ENCODE measurements at regions not wholly inside any gene's neighbourhood (a gene's known extent, or its start where the extent isn't known, plus 50 kb on each side); places are given as distances from the start of the nearest gene placed in this dataset.

- Histone ChIP-seq H3K27me3 (ENCODE audit: control insufficient read depth in 3 of 3, insufficient read depth in 3 of 3, low read length in 3 of 3) (no peaks in the 10 kb centered on the region), H3K27ac (ENCODE audit: low read depth in 1 of 3, low read length in 2 of 3) (no peak overlapping the region), H3K36me3 (ENCODE audit: control insufficient read depth in 3 of 3, insufficient read depth in 2 of 3, low read depth in 1 of 3, low read length in 3 of 3) (no peaks in the 10 kb centered on the region), H3K4me3 (ENCODE audit: low read depth in 1 of 3, low read length in 3 of 3) (no peak overlapping the region), H3K9me3 (ENCODE audit: control insufficient read depth in 2 of 2, insufficient read depth in 1 of 2, low read depth in 1 of 2, low read length in 1 of 2) (no peaks in the 10 kb centered on the region), H3K4me1 (ENCODE audit: control insufficient read depth in 3 of 3, insufficient read depth in 2 of 3, low read depth in 1 of 3, low read length in 2 of 3) (peaks cover 0 to 48% (median 0%) of the 10 kb centered on the region in 3 donors)
- WGBS, 3 donors = 88 to 94% (median 91%) methylated on average over 5 of the region's 5 CpGs
- FAIRE-seq (no peak), DNase-seq (no peak)
These were observed 82.2 kb upstream of the LIFR start for GRCh38 chr5:38638656-38639055.

GRCh38 chr5:38639377-38640358 is 83.2 kb upstream of the LIFR start:
- WGBS, 3 donors = 8 to 32% (median 17%) methylated on average over 6 of the region's 6 CpGs
- Histone ChIP-seq H3K27ac (ENCODE audit: low read depth in 1 of 3, low read length in 2 of 3) (peak overlapping the region in 1 of 3 donors; percentile 42), H3K27me3 (ENCODE audit: control insufficient read depth in 3 of 3, insufficient read depth in 3 of 3, low read length in 3 of 3) (no peaks in the 10 kb centered on the region), H3K4me1 (ENCODE audit: control insufficient read depth in 3 of 3, insufficient read depth in 2 of 3, low read depth in 1 of 3, low read length in 2 of 3) (peaks cover 0 to 47% (median 0%) of the 10 kb centered on the region in 3 donors), H3K4me3 (ENCODE audit: low read depth in 1 of 3, low read length in 3 of 3) (no peak overlapping the region), H3K36me3 (ENCODE audit: control insufficient read depth in 3 of 3, insufficient read depth in 2 of 3, low read depth in 1 of 3, low read length in 3 of 3) (no peaks in the 10 kb centered on the region), H3K9me3 (ENCODE audit: control insufficient read depth in 2 of 2, insufficient read depth in 1 of 2, low read depth in 1 of 2, low read length in 1 of 2) (peaks cover 0 to 6% of the 10 kb centered on the region in 2 donors)
- DNase-seq = peak in 1 of 2 donors; percentile 66
- FAIRE-seq = no peak

GRCh38 chr5:38641003-38641402 is 84.6 kb upstream of the LIFR start:
- FAIRE-seq (no peak), DNase-seq (no peak)
- no peak overlapping the region for H3K4me3 ChIP-seq (ENCODE audit: low read depth in 1 of 3, low read length in 3 of 3)
- peaks cover 0 to 47% (median 0%) of the 10 kb centered on the region in 3 donors for H3K4me1 ChIP-seq (ENCODE audit: control insufficient read depth in 3 of 3, insufficient read depth in 2 of 3, low read depth in 1 of 3, low read length in 2 of 3)
- H3K27me3 ChIP-seq (ENCODE audit: control insufficient read depth in 3 of 3, insufficient read depth in 3 of 3, low read length in 3 of 3) = no peaks in the 10 kb centered on the region
- no peak overlapping the region for H3K27ac ChIP-seq (ENCODE audit: low read depth in 1 of 3, low read length in 2 of 3)
- 78 to 89% (median 80%) methylated on average over 3 of the region's 3 CpGs for WGBS, 3 donors
- no peaks in the 10 kb centered on the region for H3K36me3 ChIP-seq (ENCODE audit: control insufficient read depth in 3 of 3, insufficient read depth in 2 of 3, low read depth in 1 of 3, low read length in 3 of 3)
- H3K9me3 ChIP-seq (ENCODE audit: control insufficient read depth in 2 of 2, insufficient read depth in 1 of 2, low read depth in 1 of 2, low read length in 1 of 2) = peaks cover 0 to 6% of the 10 kb centered on the region in 2 donors

- Histone ChIP-seq H3K27me3 (ENCODE audit: control insufficient read depth in 3 of 3, insufficient read depth in 3 of 3, low read length in 3 of 3) (no peaks in the 10 kb centered on the region), H3K4me3 (ENCODE audit: low read depth in 1 of 3, low read length in 3 of 3) (no peak overlapping the region), H3K27ac (ENCODE audit: low read depth in 1 of 3, low read length in 2 of 3) (no peak overlapping the region), H3K4me1 (ENCODE audit: control insufficient read depth in 3 of 3, insufficient read depth in 2 of 3, low read depth in 1 of 3, low read length in 2 of 3) (peaks cover 0 to 40% (median 0%) of the 10 kb centered on the region in 3 donors), H3K9me3 (ENCODE audit: control insufficient read depth in 2 of 2, insufficient read depth in 1 of 2, low read depth in 1 of 2, low read length in 1 of 2) (peaks cover 0 to 6% of the 10 kb centered on the region in 2 donors), H3K36me3 (ENCODE audit: control insufficient read depth in 3 of 3, insufficient read depth in 2 of 3, low read depth in 1 of 3, low read length in 3 of 3) (no peaks in the 10 kb centered on the region)
- FAIRE-seq (no peak), DNase-seq (no peak)
- 71 to 77% (median 74%) methylated on average over 7 of the region's 7 CpGs for WGBS, 3 donors
These were observed 85.9 kb upstream of the LIFR start for GRCh38 chr5:38642189-38642911.

- Histone ChIP-seq H3K4me3 (ENCODE audit: low read depth in 1 of 3, low read length in 3 of 3) (no peak overlapping the region), H3K4me1 (ENCODE audit: control insufficient read depth in 3 of 3, insufficient read depth in 2 of 3, low read depth in 1 of 3, low read length in 2 of 3) (peaks cover 0 to 43% (median 0%) of the 10 kb centered on the region in 3 donors), H3K27me3 (ENCODE audit: control insufficient read depth in 3 of 3, insufficient read depth in 3 of 3, low read length in 3 of 3) (no peaks in the 10 kb centered on the region), H3K27ac (ENCODE audit: low read depth in 1 of 3, low read length in 2 of 3) (no peak overlapping the region), H3K36me3 (ENCODE audit: control insufficient read depth in 3 of 3, insufficient read depth in 2 of 3, low read depth in 1 of 3, low read length in 3 of 3) (no peaks in the 10 kb centered on the region), H3K9me3 (ENCODE audit: control insufficient read depth in 2 of 2, insufficient read depth in 1 of 2, low read depth in 1 of 2, low read length in 1 of 2) (peaks cover 0 to 6% of the 10 kb centered on the region in 2 donors)
- FAIRE-seq (no peak), DNase-seq (peak in 1 of 2 donors; percentile 60)
- WGBS, 3 donors = 68 to 82% (median 79%) methylated on average over 4 of the region's 4 CpGs
These were observed 87.2 kb upstream of the LIFR start for GRCh38 chr5:38643616-38644015.

GRCh38 chr5:38645508-38645907 is 89.1 kb upstream of the LIFR start:
- H3K4me1 ChIP-seq (ENCODE audit: control insufficient read depth in 3 of 3, insufficient read depth in 2 of 3, low read depth in 1 of 3, low read length in 2 of 3) = peaks cover 0 to 27% (median under 1%) of the 10 kb centered on the region in 3 donors
- H3K36me3 ChIP-seq (ENCODE audit: control insufficient read depth in 3 of 3, insufficient read depth in 2 of 3, low read depth in 1 of 3, low read length in 3 of 3) = no peaks in the 10 kb centered on the region
- H3K27ac ChIP-seq (ENCODE audit: low read depth in 1 of 3, low read length in 2 of 3) = no peak overlapping the region
- no peak overlapping the region for H3K4me3 ChIP-seq (ENCODE audit: low read depth in 1 of 3, low read length in 3 of 3)
- no peaks in the 10 kb centered on the region for H3K27me3 ChIP-seq (ENCODE audit: control insufficient read depth in 3 of 3, insufficient read depth in 3 of 3, low read length in 3 of 3)
- H3K9me3 ChIP-seq (ENCODE audit: control insufficient read depth in 2 of 2, insufficient read depth in 1 of 2, low read depth in 1 of 2, low read length in 1 of 2) = peaks cover 0 to 6% of the 10 kb centered on the region in 2 donors
- no peak for DNase-seq
- no peak for FAIRE-seq

GRCh38 chr5:38648703-38649291 is 92.4 kb upstream of the LIFR start:
- no peak overlapping the region for H3K27ac ChIP-seq (ENCODE audit: low read depth in 1 of 3, low read length in 2 of 3)
- peaks cover 0 to 6% of the 10 kb centered on the region in 2 donors for H3K9me3 ChIP-seq (ENCODE audit: control insufficient read depth in 2 of 2, insufficient read depth in 1 of 2, low read depth in 1 of 2, low read length in 1 of 2)
- no peaks in the 10 kb centered on the region for H3K36me3 ChIP-seq (ENCODE audit: control insufficient read depth in 3 of 3, insufficient read depth in 2 of 3, low read depth in 1 of 3, low read length in 3 of 3)
- H3K4me1 ChIP-seq (ENCODE audit: control insufficient read depth in 3 of 3, insufficient read depth in 2 of 3, low read depth in 1 of 3, low read length in 2 of 3) = peaks cover 0 to 9% (median 2%) of the 10 kb centered on the region in 3 donors
- H3K4me3 ChIP-seq (ENCODE audit: low read depth in 1 of 3, low read length in 3 of 3) = no peak overlapping the region
- no peak for DNase-seq
- WGBS, 3 donors = 46 to 62% (median 54%) methylated on average over 3 of the region's 3 CpGs
- no peaks in the 10 kb centered on the region for H3K27me3 ChIP-seq (ENCODE audit: control insufficient read depth in 3 of 3, insufficient read depth in 3 of 3, low read length in 3 of 3)
- no peak for FAIRE-seq

- H3K27ac ChIP-seq (ENCODE audit: low read depth in 1 of 3, low read length in 2 of 3) = no peak overlapping the region
- H3K4me1 ChIP-seq (ENCODE audit: control insufficient read depth in 3 of 3, insufficient read depth in 2 of 3, low read depth in 1 of 3, low read length in 2 of 3) = peaks cover 0 to 5% (median 2%) of the 10 kb centered on the region in 3 donors
- no peaks in the 10 kb centered on the region for H3K9me3 ChIP-seq (ENCODE audit: control insufficient read depth in 2 of 2, insufficient read depth in 1 of 2, low read depth in 1 of 2, low read length in 1 of 2)
- H3K27me3 ChIP-seq (ENCODE audit: control insufficient read depth in 3 of 3, insufficient read depth in 3 of 3, low read length in 3 of 3) = no peaks in the 10 kb centered on the region
- H3K4me3 ChIP-seq (ENCODE audit: low read depth in 1 of 3, low read length in 3 of 3) = no peak overlapping the region
- H3K36me3 ChIP-seq (ENCODE audit: control insufficient read depth in 3 of 3, insufficient read depth in 2 of 3, low read depth in 1 of 3, low read length in 3 of 3) = no peaks in the 10 kb centered on the region
- 22 to 31% (median 24%) methylated on average over 7 of the region's 7 CpGs for WGBS, 3 donors
- no peak for FAIRE-seq
- peak in 1 of 2 donors; percentile 40 for DNase-seq
These were observed 94.1 kb upstream of the LIFR start for GRCh38 chr5:38650540-38650939.
